ENCODE measurements at regions not wholly inside any gene's neighbourhood (a gene's known extent, or its start where the extent isn't known, plus 50 kb on each side); places are given as distances from the start of the nearest gene placed in this dataset.

DNA sequence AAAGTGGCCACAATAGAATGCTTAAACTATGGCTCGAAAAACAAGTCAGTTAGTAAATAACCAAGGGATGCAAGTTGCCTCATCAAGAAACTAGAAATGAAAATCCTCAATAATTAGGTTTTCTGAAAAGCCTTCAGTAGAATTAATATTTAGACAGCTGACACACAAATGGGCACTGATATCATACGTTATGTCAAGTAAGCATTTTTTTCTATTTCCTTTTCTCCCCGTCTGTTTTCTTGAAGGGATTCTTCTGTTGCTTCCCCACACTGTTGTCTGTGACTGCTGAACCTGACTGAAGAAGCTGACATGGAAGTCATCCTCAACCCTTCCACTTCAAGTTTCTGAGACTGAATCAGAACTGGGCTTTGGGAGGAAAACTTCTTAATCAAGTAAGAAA is 151.8 kb upstream of the CADM2 start:
- no peak overlapping the region for H3K4me3 Mint-ChIP-seq
- POLR2A ChIA-PET, result no interaction called here
- no peak for ATAC-seq

DNA sequence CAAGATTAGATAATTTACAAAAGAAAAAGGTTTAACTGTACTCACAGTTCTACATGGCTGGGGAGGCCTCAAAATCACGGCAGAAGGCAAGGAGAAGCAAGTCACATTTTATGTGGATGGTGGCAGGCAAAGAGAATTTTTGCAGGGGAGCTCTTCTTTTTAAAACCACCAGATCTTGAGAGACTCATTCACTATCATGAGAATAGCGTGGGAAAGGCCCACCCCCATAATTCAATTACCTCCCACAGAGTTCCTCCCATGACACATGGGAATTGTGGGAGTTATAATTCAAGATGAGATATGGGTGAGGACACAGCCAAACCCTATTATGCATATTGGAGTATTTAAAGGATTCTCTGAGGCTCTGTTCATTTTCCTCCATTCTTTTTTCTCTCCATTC is 138.7 kb upstream of the CADM2 start:
- DNase-seq, result no peak
- H3K9me3 Mint-ChIP-seq, result peaks cover 0 to 28% (median 9%) of the 10 kb centered on the region in 9 donors
- POLR2A ChIA-PET, result no interaction called here
- H3K4me1 Mint-ChIP-seq, result no peaks in the 10 kb centered on the region
- no peaks in the 10 kb centered on the region for H3K36me3 Mint-ChIP-seq
- no peak overlapping the region for H3K27ac Mint-ChIP-seq
- no peaks in the 10 kb centered on the region for H3K27me3 Mint-ChIP-seq
- ATAC-seq, result no peak
- no peak overlapping the region for H3K4me3 Mint-ChIP-seq

More for the DNA sequence above, 151.8 kb upstream of the CADM2 start:
- DNase-seq, result no peak
- Mint-ChIP-seq H3K4me1 (no peaks in the 10 kb centered on the region), H3K27me3 (no peaks in the 10 kb centered on the region), H3K27ac (no peak overlapping the region), H3K9me3 (peaks cover 0 to 28% (median 5%) of the 10 kb centered on the region in 9 donors), H3K36me3 (no peaks in the 10 kb centered on the region)

DNA sequence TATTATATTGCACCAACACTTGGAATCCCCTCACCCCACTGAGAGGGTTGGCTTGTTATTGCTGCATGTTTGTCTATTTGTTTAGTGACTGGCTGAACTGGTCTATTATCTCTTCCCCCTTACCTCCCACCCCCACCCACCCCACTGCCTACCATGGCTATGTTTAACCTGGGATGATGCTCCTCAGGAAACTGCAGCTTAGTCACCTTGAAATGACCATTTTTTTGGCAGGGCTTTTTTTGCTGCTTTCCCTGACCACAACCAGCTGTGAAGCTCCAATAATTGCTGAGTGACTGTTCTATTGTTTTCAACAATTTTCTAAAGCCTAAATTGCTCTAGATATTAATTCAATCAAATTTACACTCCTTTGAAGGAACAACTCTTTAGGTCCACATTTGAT is 137.9 kb upstream of the CADM2 start:
- H3K27ac Mint-ChIP-seq, result no peak overlapping the region
- H3K36me3 Mint-ChIP-seq, result no peaks in the 10 kb centered on the region
- H3K4me1 Mint-ChIP-seq, result no peaks in the 10 kb centered on the region
- peaks cover 0 to 29% (median 9%) of the 10 kb centered on the region in 9 donors for H3K9me3 Mint-ChIP-seq
- H3K4me3 Mint-ChIP-seq, result no peak overlapping the region
- DNase-seq, result no peak
- POLR2A ChIA-PET, result no interaction called here
- ATAC-seq, result no peak
- no peaks in the 10 kb centered on the region for H3K27me3 Mint-ChIP-seq

DNA sequence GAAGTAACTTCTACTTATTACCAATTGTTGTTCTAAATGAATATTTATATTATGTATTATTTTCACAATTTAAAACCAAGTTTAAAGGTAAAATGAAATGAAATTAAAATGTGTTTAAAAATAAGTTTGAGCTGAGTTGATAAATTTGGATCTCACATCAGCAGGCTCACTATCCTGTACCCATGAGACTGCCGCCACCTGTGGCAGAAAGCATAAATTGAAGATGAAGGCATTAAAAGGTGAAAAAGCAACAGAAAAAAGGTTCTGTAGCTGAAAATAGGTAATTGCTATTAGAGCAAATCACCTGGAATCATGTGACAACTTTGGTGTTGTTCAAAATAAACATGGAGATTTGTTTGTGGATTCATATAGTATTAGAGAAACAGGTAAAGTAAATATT is 133.0 kb upstream of the CADM2 start:
- Mint-ChIP-seq H3K9me3 (peaks cover 0 to 22% (median 6%) of the 10 kb centered on the region in 9 donors), H3K27ac (no peak overlapping the region), H3K4me3 (no peak overlapping the region), H3K36me3 (no peaks in the 10 kb centered on the region), H3K27me3 (no peaks in the 10 kb centered on the region), H3K4me1 (no peaks in the 10 kb centered on the region)
- DNase-seq (no peak), ATAC-seq (no peak)
- POLR2A ChIA-PET, result no interaction called here

DNA sequence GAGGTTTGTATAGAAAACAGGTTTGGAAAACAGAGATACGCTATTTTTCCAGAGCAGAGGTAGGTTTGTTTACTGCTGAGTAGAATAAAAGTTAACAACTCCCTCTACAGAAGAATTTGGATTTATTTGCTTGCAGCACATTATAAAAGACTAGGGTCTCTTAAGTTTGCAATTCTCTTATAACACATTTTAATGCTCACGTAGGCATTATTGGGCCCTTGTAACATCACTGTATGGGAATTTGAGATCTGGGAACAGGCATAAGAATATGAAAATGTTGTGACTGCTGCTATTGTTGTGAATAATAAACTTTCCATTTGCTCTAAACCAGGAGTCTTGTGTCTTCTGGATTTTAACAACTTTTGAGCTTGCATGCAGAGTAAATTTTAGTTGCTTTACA is 128.3 kb upstream of the CADM2 start:
- ATAC-seq (no peak), DNase-seq (no peak)
- POLR2A ChIA-PET, result no interaction called here

DNA sequence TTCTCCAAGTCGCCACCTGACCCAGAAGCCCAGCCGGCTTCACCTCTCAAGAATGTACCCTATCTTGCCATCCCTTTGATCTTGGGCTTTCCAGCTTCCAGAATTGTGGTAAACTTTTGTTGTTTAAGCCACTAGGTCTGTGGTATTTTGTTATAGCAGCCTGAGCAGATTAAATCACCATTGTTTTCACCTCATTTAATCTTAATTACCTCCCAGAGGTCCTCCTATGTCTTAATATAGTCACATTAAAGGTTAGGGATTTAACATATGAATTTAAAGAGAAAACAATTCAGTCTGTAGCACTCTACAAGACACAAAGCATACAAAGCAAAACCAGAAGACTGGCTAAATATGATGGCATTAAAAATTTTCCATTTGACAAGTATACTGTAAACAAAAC is 123.4 kb upstream of the CADM2 start:
- no peak overlapping the region for H3K4me3 Mint-ChIP-seq
- ATAC-seq (no peak), DNase-seq (no peak)
- no peaks in the 10 kb centered on the region for H3K27me3 Mint-ChIP-seq
- H3K4me1 Mint-ChIP-seq, result no peaks in the 10 kb centered on the region
- peaks cover 4 to 23% (median 12%) of the 10 kb centered on the region in 9 donors for H3K9me3 Mint-ChIP-seq
- H3K36me3 Mint-ChIP-seq, result no peaks in the 10 kb centered on the region
- POLR2A ChIA-PET, result no interaction called here
- no peak overlapping the region for H3K27ac Mint-ChIP-seq

More for the DNA sequence above, 128.3 kb upstream of the CADM2 start:
- Mint-ChIP-seq H3K9me3 (peaks cover 3 to 29% (median 12%) of the 10 kb centered on the region in 9 donors), H3K36me3 (no peaks in the 10 kb centered on the region), H3K27me3 (no peaks in the 10 kb centered on the region), H3K27ac (no peak overlapping the region), H3K4me1 (no peaks in the 10 kb centered on the region), H3K4me3 (no peak overlapping the region)

DNA sequence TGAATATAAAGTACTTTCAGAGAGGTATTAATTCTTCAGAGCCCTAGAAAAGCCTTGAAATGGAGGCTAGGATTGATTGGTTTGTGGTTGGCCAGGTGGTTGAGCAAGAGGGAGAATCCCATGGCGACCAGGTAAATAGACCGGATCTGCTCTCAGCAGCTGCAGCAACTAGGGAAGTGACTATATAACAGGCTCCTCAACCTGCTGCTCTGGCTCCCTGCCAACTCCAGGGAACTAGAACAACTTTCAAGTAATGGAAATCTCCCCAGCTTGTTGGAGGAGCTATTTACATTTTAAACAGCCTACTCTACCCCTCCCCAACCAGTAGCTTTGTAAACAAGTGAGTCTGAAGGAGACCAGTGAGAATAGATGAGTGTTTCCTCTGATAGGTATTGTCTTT is 121.8 kb upstream of the CADM2 start:
- H3K9me3 Mint-ChIP-seq, result peaks cover 4 to 24% (median 11%) of the 10 kb centered on the region in 9 donors
- ATAC-seq, result no peak
- no peaks in the 10 kb centered on the region for H3K36me3 Mint-ChIP-seq
- H3K4me3 Mint-ChIP-seq, result no peak overlapping the region
- POLR2A ChIA-PET, result no interaction called here
- H3K27ac Mint-ChIP-seq, result no peak overlapping the region
- no peaks in the 10 kb centered on the region for H3K27me3 Mint-ChIP-seq
- H3K4me1 Mint-ChIP-seq, result no peaks in the 10 kb centered on the region
- DNase-seq, result no peak

DNA sequence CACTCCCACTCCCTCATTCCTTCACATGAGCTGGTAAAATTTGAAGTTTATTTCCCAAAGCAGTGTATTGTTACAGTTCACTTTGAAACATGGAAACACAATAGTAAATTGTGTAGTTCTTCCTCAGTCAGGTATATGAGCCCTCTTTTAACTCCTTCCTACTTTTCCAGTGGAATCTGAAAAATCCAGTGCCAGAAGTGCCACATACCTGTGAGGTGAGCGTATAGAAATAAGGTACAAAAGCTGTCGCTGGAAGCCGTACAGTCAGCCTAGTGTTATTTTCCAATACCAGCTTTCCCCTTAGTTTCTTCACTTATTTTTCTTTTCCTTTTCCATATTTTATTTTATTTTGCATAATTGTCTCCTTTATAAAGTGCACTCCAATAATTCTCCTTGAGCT is 81.7 kb upstream of the CADM2 start:
- POLR2A ChIA-PET, result no interaction called here
- H3K4me3 Mint-ChIP-seq, result no peak overlapping the region
- no peaks in the 10 kb centered on the region for H3K27me3 Mint-ChIP-seq
- ATAC-seq, result no peak
- no peaks in the 10 kb centered on the region for H3K36me3 Mint-ChIP-seq
- H3K9me3 Mint-ChIP-seq, result peaks cover 0 to 31% (median 7%) of the 10 kb centered on the region in 9 donors
- DNase-seq, result no peak
- no peak overlapping the region for H3K27ac Mint-ChIP-seq
- no peaks in the 10 kb centered on the region for H3K4me1 Mint-ChIP-seq

DNA sequence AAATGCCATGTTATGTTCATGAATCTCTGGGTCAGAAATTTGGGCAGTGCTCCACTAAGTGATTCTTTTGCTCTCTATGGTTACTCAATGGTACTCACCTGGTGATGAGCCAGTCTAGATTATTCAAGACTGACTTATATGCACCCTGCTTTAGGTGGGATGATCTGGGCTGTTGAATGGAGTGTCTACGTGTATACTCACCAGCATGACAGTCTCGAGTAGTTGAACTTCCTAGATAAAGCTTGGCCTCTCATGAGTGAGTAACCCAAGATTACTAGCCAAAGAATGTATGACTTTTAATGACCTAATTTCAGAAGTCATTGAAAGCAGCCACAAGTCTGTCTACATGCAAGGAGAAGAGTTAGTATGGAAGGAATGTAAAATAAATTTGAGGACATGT is 77.5 kb upstream of the CADM2 start:
- DNase-seq (no peak), ATAC-seq (no peak)
- no peaks in the 10 kb centered on the region for H3K36me3 Mint-ChIP-seq
- no peak overlapping the region for H3K27ac Mint-ChIP-seq
- POLR2A ChIA-PET, result no interaction called here
- no peaks in the 10 kb centered on the region for H3K4me1 Mint-ChIP-seq
- H3K4me3 Mint-ChIP-seq, result no peak overlapping the region
- no peaks in the 10 kb centered on the region for H3K27me3 Mint-ChIP-seq
- peaks cover 0 to 32% (median 11%) of the 10 kb centered on the region in 9 donors for H3K9me3 Mint-ChIP-seq

DNA sequence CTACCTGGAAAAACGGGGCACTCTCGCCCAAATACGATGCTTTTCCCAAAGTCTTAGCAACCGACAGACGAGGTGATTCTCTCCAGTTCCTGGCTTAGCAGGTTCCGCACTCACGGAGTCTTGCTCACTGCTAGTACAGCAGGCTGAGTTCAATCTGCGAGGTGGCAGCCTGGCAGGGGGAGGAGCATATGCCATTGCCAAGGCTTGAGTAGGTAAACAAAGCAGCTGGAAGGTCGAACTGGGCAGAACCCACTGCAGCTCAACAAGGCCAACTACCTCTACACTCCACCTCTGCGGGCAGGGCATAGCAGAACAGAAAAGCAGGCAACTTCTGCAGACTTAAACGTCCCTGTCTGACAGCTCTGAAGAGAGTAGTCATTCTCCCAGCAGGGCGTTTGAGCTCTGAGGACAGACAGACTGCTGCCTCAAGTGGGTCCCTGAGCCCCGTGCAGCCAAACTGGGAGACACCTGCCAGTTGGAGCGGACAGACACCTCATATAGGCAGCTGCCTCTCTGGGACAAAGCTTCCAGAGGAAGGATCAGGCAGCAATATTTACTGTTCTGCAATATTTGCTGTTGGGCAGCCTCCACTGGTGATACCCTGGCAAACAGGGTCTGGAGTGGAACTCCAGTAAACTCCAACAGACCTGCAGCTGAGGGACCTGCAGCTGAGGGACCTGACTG is 73.4 kb upstream of the CADM2 start:
- DNase-seq (no peak), ATAC-seq (no peak)
- H3K4me3 Mint-ChIP-seq, result no peak overlapping the region
- no peaks in the 10 kb centered on the region for H3K27me3 Mint-ChIP-seq
- H3K36me3 Mint-ChIP-seq, result no peaks in the 10 kb centered on the region
- H3K9me3 Mint-ChIP-seq, result peaks cover 6 to 29% (median 18%) of the 10 kb centered on the region in 9 donors
- H3K4me1 Mint-ChIP-seq, result no peaks in the 10 kb centered on the region
- POLR2A ChIA-PET, result no interaction called here
- H3K27ac Mint-ChIP-seq, result no peak overlapping the region

DNA sequence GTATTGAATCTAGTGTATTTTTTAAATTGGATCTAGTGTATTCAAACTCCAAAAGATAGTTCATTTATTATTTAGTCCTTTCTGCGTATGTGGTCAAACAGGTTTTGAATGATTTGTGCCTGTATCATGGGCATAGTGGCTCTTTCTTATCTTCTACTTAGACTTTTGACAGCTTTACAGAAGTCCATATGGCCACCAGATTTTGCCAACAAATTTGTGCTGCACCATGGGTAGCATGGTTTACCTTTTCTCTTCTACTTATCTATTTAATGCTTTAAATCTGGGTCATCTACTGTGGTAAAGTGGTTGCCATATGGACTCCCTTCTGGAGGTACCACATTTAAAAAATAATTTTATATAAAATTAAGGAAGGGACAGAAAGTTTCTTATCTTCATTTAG is 66.9 kb upstream of the CADM2 start:
- DNase-seq (no peak), ATAC-seq (no peak)
- H3K27me3 Mint-ChIP-seq, result no peaks in the 10 kb centered on the region
- H3K36me3 Mint-ChIP-seq, result peaks cover 0 to 5% (median 0%) of the 10 kb centered on the region in 3 donors
- POLR2A ChIA-PET, result no interaction called here
- no peaks in the 10 kb centered on the region for H3K4me1 Mint-ChIP-seq
- no peak overlapping the region for H3K27ac Mint-ChIP-seq
- no peak overlapping the region for H3K4me3 Mint-ChIP-seq
- peaks cover 12 to 50% (median 21%) of the 10 kb centered on the region in 9 donors for H3K9me3 Mint-ChIP-seq

DNA sequence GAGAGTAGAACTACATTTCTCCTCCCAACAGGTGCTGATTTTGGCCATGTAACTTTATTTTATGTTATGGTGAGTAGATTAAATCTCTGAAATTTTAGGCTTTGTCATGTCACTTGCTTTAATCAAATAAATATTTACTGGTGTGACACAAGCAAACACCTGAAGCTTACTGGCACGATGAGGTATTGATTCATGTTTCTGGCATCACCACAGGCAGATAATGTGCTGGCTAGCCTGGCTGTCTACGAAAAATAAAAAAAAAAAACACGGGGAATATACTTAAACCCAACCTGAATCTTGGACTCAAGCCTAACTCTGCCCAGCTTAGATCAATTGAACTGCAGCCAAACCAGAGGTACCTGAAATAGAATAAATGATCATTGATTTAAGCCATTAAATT is 65.6 kb upstream of the CADM2 start:
- Mint-ChIP-seq H3K27ac (no peak overlapping the region), H3K4me3 (no peak overlapping the region), H3K27me3 (no peaks in the 10 kb centered on the region), H3K4me1 (no peaks in the 10 kb centered on the region), H3K9me3 (peaks cover 17 to 50% (median 23%) of the 10 kb centered on the region in 9 donors), H3K36me3 (peaks cover 0 to 5% (median 0%) of the 10 kb centered on the region in 3 donors)
- ATAC-seq (no peak), DNase-seq (no peak)
- POLR2A ChIA-PET, result no interaction called here

DNA sequence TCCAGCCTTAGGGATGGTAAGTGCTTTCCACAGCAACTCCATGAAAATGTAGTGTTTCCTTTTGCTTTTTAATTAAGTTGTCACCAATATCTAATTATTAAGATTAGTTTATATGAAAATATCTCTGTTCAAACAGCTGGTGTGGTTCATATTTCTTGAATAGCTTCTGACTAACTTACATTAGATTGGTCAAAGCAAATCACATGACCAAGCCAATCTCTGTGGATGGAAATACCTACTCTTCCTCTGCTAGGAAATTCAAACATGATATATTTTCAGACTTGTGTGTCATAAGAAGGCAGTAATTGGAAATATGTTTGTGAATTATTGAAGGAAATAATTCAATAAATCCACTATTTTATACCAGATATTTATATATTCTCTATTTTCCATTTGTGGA is 54.6 kb upstream of the CADM2 start:
- no peaks in the 10 kb centered on the region for H3K4me1 Mint-ChIP-seq
- POLR2A ChIA-PET, result no interaction called here
- no peak for DNase-seq
- H3K4me3 Mint-ChIP-seq, result no peak overlapping the region
- no peak for ATAC-seq
- no peak overlapping the region for H3K27ac Mint-ChIP-seq
- H3K36me3 Mint-ChIP-seq, result no peaks in the 10 kb centered on the region
- H3K9me3 Mint-ChIP-seq, result peaks cover 0 to 25% (median 8%) of the 10 kb centered on the region in 9 donors
- no peaks in the 10 kb centered on the region for H3K27me3 Mint-ChIP-seq

DNA sequence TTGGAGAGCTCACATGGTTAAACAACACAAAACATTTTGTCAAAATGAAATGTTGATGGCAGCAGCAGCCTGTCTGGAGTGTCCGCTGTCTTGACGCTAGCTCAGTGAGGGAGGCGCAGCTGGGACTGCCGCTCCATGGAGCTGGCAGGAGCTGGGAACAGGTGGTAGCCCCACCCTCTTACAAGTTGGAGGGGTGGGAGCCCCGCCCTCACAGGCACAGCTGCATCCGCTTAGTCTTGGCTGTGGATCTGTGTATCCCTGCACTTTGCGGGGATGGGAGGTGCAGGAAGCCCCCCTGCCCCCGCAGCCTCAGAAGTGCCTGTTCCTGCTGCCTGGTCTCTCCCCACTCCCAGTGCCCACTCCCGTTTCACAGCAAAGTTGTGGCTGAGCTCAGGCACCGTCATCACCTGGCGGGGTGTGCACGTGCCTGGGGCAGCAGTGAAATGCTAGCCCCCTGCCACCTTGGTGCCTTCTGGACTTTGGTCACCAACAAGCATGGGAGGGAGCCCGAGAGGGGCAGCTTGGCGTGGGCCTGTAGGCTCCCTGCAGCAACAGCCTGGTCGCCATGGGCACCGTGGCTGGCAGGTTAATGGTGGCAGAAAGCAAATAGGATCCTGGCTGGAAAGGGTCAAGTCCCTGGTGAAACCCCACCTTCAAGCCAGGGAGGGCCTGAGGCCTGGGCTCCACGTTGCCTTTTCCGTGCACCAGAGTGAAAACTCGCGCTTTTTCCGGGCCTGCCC is 53.8 kb upstream of the CADM2 start:
- ATAC-seq, result no peak
- H3K9me3 Mint-ChIP-seq, result peaks cover 0 to 18% (median 5%) of the 10 kb centered on the region in 9 donors
- POLR2A ChIA-PET, result no interaction called here
- H3K4me3 Mint-ChIP-seq, result no peak overlapping the region
- no peaks in the 10 kb centered on the region for H3K36me3 Mint-ChIP-seq
- no peaks in the 10 kb centered on the region for H3K4me1 Mint-ChIP-seq
- no peak for DNase-seq
- no peak overlapping the region for H3K27ac Mint-ChIP-seq
- H3K27me3 Mint-ChIP-seq, result no peaks in the 10 kb centered on the region

Measured in naive thymus-derived CD8-positive, alpha-beta T cell (primary cell).